ENCODE measurements at regions not wholly inside any gene's neighbourhood (a gene's known extent, or its start where the extent isn't known, plus 50 kb on each side); places are given as distances from the start of the nearest gene placed in this dataset.

DNA sequence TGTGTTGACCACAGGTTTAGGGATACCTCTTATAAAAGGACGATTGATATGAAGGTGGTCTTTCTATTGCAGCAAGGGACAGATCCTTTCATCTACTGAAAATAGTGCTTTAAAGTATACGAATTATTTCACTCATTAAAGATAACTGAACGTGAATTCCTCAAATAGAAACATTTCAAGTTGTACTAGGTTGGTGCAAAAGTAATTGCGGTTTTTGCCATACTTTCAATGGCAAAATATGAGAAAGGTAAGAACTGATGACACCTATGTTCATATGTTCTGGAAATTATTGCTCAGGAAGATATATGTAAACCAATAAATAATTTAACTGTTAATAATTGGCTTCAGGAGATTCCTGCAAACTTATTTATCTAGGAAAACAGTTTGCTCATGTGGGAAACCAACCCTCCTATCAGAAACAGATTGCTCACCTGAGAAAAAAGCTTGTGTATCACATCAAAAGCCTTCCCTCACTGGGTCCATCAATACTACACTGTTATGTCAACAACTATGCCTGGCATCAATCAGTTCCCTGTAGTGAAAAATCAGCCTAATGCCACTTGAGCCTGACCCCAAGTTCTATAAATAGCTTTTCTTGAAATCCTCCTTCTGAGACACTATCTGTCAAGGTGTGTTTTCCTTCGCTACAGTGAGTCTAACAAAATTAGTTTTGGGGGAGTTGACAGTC lies 81.5 kb upstream of the ACSL3 start:
- intact Hi-C loops (cut with micrococcal nuclease) (no loop called here), dilution Hi-C loops (cut with HindIII; ENCODE audit: low sequenced_read_pairs, unreplicated experiment) (no loop called here), in situ Hi-C loops (cut with MboI; ENCODE audit: low sequenced_read_pairs) (no loop called here)
- Histone ChIP-seq H3K27ac (ENCODE audit: insufficient read depth, low read length) (no peak overlapping the region), H3K4me3 (ENCODE audit: insufficient read depth, low read depth, low read length) (no peak overlapping the region), H2BK5ac (ENCODE audit: low read depth, low read length, poor library complexity, severe bottlenecking) (no peak overlapping the region), H4K5ac (ENCODE audit: low read depth, low read length) (no peak overlapping the region), H3K4me1 (ENCODE audit: control insufficient read depth, insufficient read depth, low read length) (no peaks in the 10 kb centered on the region), H3K9me1 (ENCODE audit: insufficient read depth, low read length) (no peaks in the 10 kb centered on the region), H4K8ac (ENCODE audit: low read depth in 2 of 2, low read length in 2 of 2) (no peak overlapping the region), H3K9ac (ENCODE audit: low read depth, low read length) (no peak overlapping the region), H3K23ac (ENCODE audit: low read depth, low read length) (no peak overlapping the region), H2BK15ac (ENCODE audit: low read depth, low read length) (no peak overlapping the region), H2AFZ (replicated peaks; ENCODE audit: low read length, poor library complexity) (no peak overlapping the region), H3K79me1 (ENCODE audit: low read depth in 1 of 2, low read length in 2 of 2) (no peaks in the 10 kb centered on the region), H3K56ac (ENCODE audit: extremely low read depth, insufficient read depth, low read length) (no peak overlapping the region), H2AK5ac (ENCODE audit: low read depth, low read length) (no peak overlapping the region), H2AK9ac (replicated peaks; ENCODE audit: low read depth, low read length, poor library complexity) (no peak overlapping the region), H3K4me2 (ENCODE audit: low read depth, low read length) (no peak overlapping the region), H4K91ac (ENCODE audit: insufficient read depth, low read depth, low read length) (no peak overlapping the region), H2BK120ac (ENCODE audit: low read depth, low read length) (no peak overlapping the region), H3K14ac (replicated peaks; ENCODE audit: low read depth, low read length) (no peak overlapping the region), H3K4ac (ENCODE audit: low read depth, low read length) (no peak overlapping the region), H3K36me3 (ENCODE audit: control insufficient read depth, insufficient read depth, low read length) (no peaks in the 10 kb centered on the region), H3K27me3 (ENCODE audit: control insufficient read depth, insufficient read depth, low read length) (peaks cover 2% of the 10 kb centered on the region; the same call in 1 of the 2 replicates), H4K20me1 (ENCODE audit: insufficient read depth, low read length) (no peaks in the 10 kb centered on the region), H3K18ac (ENCODE audit: low read depth, low read length) (no peak overlapping the region), H2BK20ac (ENCODE audit: low read depth, low read length) (no peak overlapping the region), H3K9me3 (ENCODE audit: control insufficient read depth, insufficient read depth, low read length) (no peaks in the 10 kb centered on the region)
- DNase-seq (no peak), ATAC-seq (ENCODE audit: low read depth) (no peak)
- POLR2A ChIA-PET (ENCODE audit: unreplicated experiment), result no interaction called here
- CTCF ChIA-PET, result no interaction called here
- no peak for TF ChIP-seq RAD21 (IDR thresholded peaks at IDR 0.05; ENCODE audit: low read length)
- no peak for TF ChIP-seq POLR2A (IDR thresholded peaks at IDR 0.05; ENCODE audit: low read depth, low read length)
- no peak for TF ChIP-seq NFE2L2 (IDR thresholded peaks at IDR 0.05; ENCODE audit: low read depth, low read length)
- no peak for TF ChIP-seq RFX5 (IDR thresholded peaks at IDR 0.05; ENCODE audit: low read depth, low read length)
- TF ChIP-seq, protein P1, sequence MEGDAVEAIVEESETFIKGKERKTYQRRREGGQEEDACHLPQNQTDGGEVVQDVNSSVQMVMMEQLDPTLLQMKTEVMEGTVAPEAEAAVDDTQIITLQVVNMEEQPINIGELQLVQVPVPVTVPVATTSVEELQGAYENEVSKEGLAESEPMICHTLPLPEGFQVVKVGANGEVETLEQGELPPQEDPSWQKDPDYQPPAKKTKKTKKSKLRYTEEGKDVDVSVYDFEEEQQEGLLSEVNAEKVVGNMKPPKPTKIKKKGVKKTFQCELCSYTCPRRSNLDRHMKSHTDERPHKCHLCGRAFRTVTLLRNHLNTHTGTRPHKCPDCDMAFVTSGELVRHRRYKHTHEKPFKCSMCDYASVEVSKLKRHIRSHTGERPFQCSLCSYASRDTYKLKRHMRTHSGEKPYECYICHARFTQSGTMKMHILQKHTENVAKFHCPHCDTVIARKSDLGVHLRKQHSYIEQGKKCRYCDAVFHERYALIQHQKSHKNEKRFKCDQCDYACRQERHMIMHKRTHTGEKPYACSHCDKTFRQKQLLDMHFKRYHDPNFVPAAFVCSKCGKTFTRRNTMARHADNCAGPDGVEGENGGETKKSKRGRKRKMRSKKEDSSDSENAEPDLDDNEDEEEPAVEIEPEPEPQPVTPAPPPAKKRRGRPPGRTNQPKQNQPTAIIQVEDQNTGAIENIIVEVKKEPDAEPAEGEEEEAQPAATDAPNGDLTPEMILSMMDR (conservative IDR thresholded peaks at IDR 0.05; ENCODE audit: low read depth, low read length), result no peak
- no CpG with 5 or more reads among the region's 5 CpGs for WGBS, 2 experiments (ENCODE audit: extremely low coverage in 2 of 2, insufficient read length in 1 of 2)
- no TSS peak for BruUV-seq (replicated peaks)

All from IMR-90 (cell line).